GM21576 (cell line): ENCODE measurements at regions not wholly inside any gene's neighbourhood (a gene's known extent, or its start where the extent isn't known, plus 50 kb on each side); places are given as distances from the start of the nearest gene placed in this dataset.

ENCODE experiments used
- ATAC-seq: cut with Tn5 transposase; IDR thresholded peaks from one replicate; pipeline ENCODE4 v1.9.1; 2021; ENCODE audit warnings: mild to moderate bottlenecking, moderate library complexity; ENCODE audit not compliant: unreplicated experiment

- ATAC-seq: no peak
Observed at GRCh38 chr14:82113007-82113406, 579.4 kb upstream of the SEL1L start.

- ATAC-seq: no peak
Observed at GRCh38 chr14:82113710-82114109, 580.1 kb upstream of the SEL1L start.

- ATAC-seq: no peak
Observed at GRCh38 chr14:82116721-82117120, 583.1 kb upstream of the SEL1L start.

GRCh38 chr14:82122655-82123054, 589.0 kb upstream of the SEL1L start:
- no peak for ATAC-seq

GRCh38 chr14:82124511-82124910, 590.9 kb upstream of the SEL1L start:
- no peak for ATAC-seq

- no peak for ATAC-seq
Observed at GRCh38 chr14:82126006-82126405, 592.4 kb upstream of the SEL1L start.

GRCh38 chr14:82134411-82134810, 600.8 kb upstream of the SEL1L start:
- no peak for ATAC-seq

- ATAC-seq: no peak
Observed at GRCh38 chr14:82138431-82138830, 604.8 kb upstream of the SEL1L start.

- no peak for ATAC-seq
Observed at GRCh38 chr14:82146846-82147245, 613.2 kb upstream of the SEL1L start.

- ATAC-seq: no peak
Observed at GRCh38 chr14:82153689-82154088, 620.0 kb upstream of the SEL1L start.

- no peak for ATAC-seq
Observed at GRCh38 chr14:82159624-82160023, 626.0 kb upstream of the SEL1L start.

- no peak for ATAC-seq
Observed at GRCh38 chr14:82180139-82180538, 646.5 kb upstream of the SEL1L start.

GRCh38 chr14:82182646-82183045, 649.0 kb upstream of the SEL1L start:
- ATAC-seq: no peak

GRCh38 chr14:82190742-82191141, 657.1 kb upstream of the SEL1L start:
- ATAC-seq: no peak

GRCh38 chr14:82192387-82192786, 658.7 kb upstream of the SEL1L start:
- ATAC-seq: no peak

GRCh38 chr14:82223276-82223675, 689.6 kb upstream of the SEL1L start:
- no peak for ATAC-seq

GRCh38 chr14:82224610-82225009, 691.0 kb upstream of the SEL1L start:
- no peak for ATAC-seq

GRCh38 chr14:82230748-82231147, 697.1 kb upstream of the SEL1L start:
- ATAC-seq: no peak

- no peak for ATAC-seq
Observed at GRCh38 chr14:82238649-82239048, 705.0 kb upstream of the SEL1L start.

- ATAC-seq: no peak
Observed at GRCh38 chr14:82239223-82239622, 705.6 kb upstream of the SEL1L start.

- ATAC-seq: no peak
Observed at GRCh38 chr14:82244791-82245190, 711.1 kb upstream of the SEL1L start.

GRCh38 chr14:82251494-82251893, 717.8 kb upstream of the SEL1L start:
- ATAC-seq: no peak

- ATAC-seq: no peak
Observed at GRCh38 chr14:82270286-82270685, 736.6 kb upstream of the SEL1L start.

- no peak for ATAC-seq
Observed at GRCh38 chr14:82298811-82299210, 765.2 kb upstream of the SEL1L start.
